Keratinocyte (primary cell): ENCODE measurements at regions not wholly inside any gene's neighbourhood (a gene's known extent, or its start where the extent isn't known, plus 50 kb on each side); places are given as distances from the start of the nearest gene placed in this dataset.

Experiments used
- DNase-seq: peaks from one replicate; pipeline ENCODE4 v3.0.0-alpha.2; 2011; ENCODE audit warnings: low read depth, missing footprints, low spot score
- FAIRE-seq: peaks from 2 replicates; lab custom pipeline; 2011; peaks lifted over from hg19 to GRCh38; lab: Jason Lieb, UNC
- H2AFZ ChIP-seq: 2 replicates; pipeline ENCODE4 v1.6.0; 2012; ENCODE audit warnings: low read length, control low read depth, inconsistent platforms; ENCODE audit not compliant: control insufficient read depth
- H3K27ac ChIP-seq: 2 replicates; pipeline ENCODE4 v1.5.1; 2011; ENCODE audit warnings: low read length; ENCODE audit not compliant: control insufficient read depth, insufficient read depth
- H3K27me3 ChIP-seq: 3 replicates; pipeline ENCODE4 v1.6.0; 2011; ENCODE audit warnings: low read length; ENCODE audit not compliant: control insufficient read depth, insufficient read depth; ENCODE audit errors: extremely low read depth
- H3K36me3 ChIP-seq, 2 experiments: 2 replicates in 1 of 2; 3 replicates in 1 of 2; pipeline ENCODE4 v1.5.1; 2011; ENCODE audit warnings: low read length in 2 of 2, mild to moderate bottlenecking in 1 of 2; ENCODE audit not compliant: control insufficient read depth in 2 of 2, insufficient read depth in 2 of 2; ENCODE audit errors: extremely low read depth in 1 of 2
- H3K4me1 ChIP-seq: 3 replicates; pipeline ENCODE4 v1.5.1; 2011; ENCODE audit warnings: low read length; ENCODE audit not compliant: control insufficient read depth, insufficient read depth; ENCODE audit errors: extremely low read depth
- H3K4me2 ChIP-seq: 3 replicates; pipeline ENCODE4 v1.6.0; 2011; ENCODE audit warnings: low read depth, low read length; ENCODE audit not compliant: control insufficient read depth, insufficient read depth; ENCODE audit errors: extremely low read depth
- H3K4me3 ChIP-seq, 3 experiments: fragments of 200-600 bp in 1 of 3; sonication (generic) in 1 of 3; 2 replicates in 2 of 3; 3 replicates in 1 of 3; pipeline ENCODE4 v1.5.1; 2011 to 2016; ENCODE audit warnings: low read length in 3 of 3, mild to moderate bottlenecking in 3 of 3, control low read depth in 2 of 3, inconsistent platforms in 1 of 3, low read depth in 1 of 3, mixed read lengths in 1 of 3, mixed run types in 1 of 3, moderate library complexity in 1 of 3; ENCODE audit not compliant: control insufficient read depth in 2 of 3, insufficient read depth in 2 of 3; ENCODE audit errors: extremely low read depth in 1 of 3
- H3K79me2 ChIP-seq: 2 replicates; pipeline ENCODE4 v1.6.0; 2012; ENCODE audit warnings: low read length; ENCODE audit not compliant: control insufficient read depth, insufficient read depth
- H3K9ac ChIP-seq: 3 replicates; pipeline ENCODE4 v1.6.0; 2011; ENCODE audit warnings: low read length; ENCODE audit not compliant: control insufficient read depth, insufficient read depth; ENCODE audit errors: extremely low read depth
- H3K9me1 ChIP-seq: 3 replicates; pipeline ENCODE4 v1.6.0; 2011; ENCODE audit warnings: low read length; ENCODE audit not compliant: control insufficient read depth, insufficient read depth; ENCODE audit errors: extremely low read depth
- H3K9me3 ChIP-seq: 2 replicates; pipeline ENCODE4 v1.5.1; 2012; ENCODE audit warnings: low read depth, low read length; ENCODE audit not compliant: control insufficient read depth
- H4K20me1 ChIP-seq: 3 replicates; pipeline ENCODE4 v1.6.0; 2011; ENCODE audit warnings: low read length; ENCODE audit not compliant: control insufficient read depth, insufficient read depth; ENCODE audit errors: extremely low read depth
- CTCF ChIP-seq, 3 experiments: IDR thresholded peaks in 1 of 3; conservative IDR thresholded peaks in 1 of 3; optimal IDR thresholded peaks in 1 of 3; 2 replicates in 2 of 3; 3 replicates in 1 of 3; pipeline versions ENCODE3 to v1.5.1; 2011; ENCODE audit warnings: low read length in 3 of 3, mild to moderate bottlenecking in 3 of 3, moderate library complexity in 2 of 3, control low read depth in 1 of 3, inconsistent platforms in 1 of 3; ENCODE audit not compliant: insufficient read depth in 2 of 3; ENCODE audit errors: extremely low read depth in 1 of 3
- EZH2 ChIP-seq: IDR thresholded peaks from one replicate; pipeline ENCODE4 v1.6.1; 2012; ENCODE audit warnings: inconsistent platforms, mild to moderate bottlenecking, low read length, moderate library complexity
- dilution Hi-C: fragments of 300-500 bp; cut with MboI; formaldehyde crosslinking; loops from one replicate; pipeline ENCODE4 v1.7.0; 2020; ENCODE audit warnings: low sequenced_read_pairs; ENCODE audit not compliant: extremely low pct_ligation_motif_present

DNA sequence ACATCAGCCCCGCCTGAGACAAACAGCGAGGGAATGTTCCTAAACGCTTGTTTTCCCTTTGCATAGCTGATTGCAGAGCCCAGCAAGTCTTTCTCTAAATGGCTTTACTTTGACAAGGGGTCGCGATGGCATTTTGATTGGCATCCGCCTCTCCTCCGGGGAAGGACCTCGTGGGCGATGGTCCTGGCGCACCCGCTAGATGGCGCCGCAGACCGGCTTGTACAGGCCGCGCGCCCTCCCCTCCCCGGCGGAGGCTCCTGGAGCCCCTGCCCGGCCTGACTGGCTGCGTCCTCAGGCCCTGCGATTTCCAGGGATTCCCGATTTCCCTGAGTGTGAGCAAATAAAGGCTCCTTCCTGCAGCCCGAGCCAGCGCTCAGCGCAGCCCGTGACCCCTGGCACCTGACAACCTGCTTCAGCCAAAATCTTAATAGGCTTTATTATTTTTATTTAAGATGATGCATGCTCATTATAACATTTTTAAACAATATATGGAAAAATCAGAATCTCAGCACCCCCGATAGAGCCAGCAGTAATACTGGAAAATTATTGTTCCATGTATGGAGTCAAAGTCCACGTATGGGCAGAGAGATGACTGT lies 468.3 kb downstream of the AACS start:
- Histone ChIP-seq H3K9me3 (no peaks in the 10 kb centered on the region), H3K4me1 (no peaks in the 10 kb centered on the region), H3K9ac (no peak overlapping the region), H2AFZ (no peak overlapping the region), H3K27me3 (no peaks in the 10 kb centered on the region), H4K20me1 (no peaks in the 10 kb centered on the region), H3K4me3 (no peak overlapping the region), H3K4me2 (no peak overlapping the region), H3K9me1 (no peaks in the 10 kb centered on the region), H3K79me2 (no peaks in the 10 kb centered on the region), H3K27ac (no peak overlapping the region), H3K36me3 (no peaks in the 10 kb centered on the region)
- dilution Hi-C loops: no loop called here
- TF ChIP-seq CTCF (optimal IDR thresholded peaks at IDR 0.05 in 1 of 3, IDR thresholded peaks at IDR 0.05 in 1 of 3, conservative IDR thresholded peaks at IDR 0.05 in 1 of 3; ENCODE audit: extremely low read depth in 1 of 3, insufficient read depth in 2 of 3, low read length in 3 of 3) (peak; percentile 16 to 65 (median 24)), EZH2 (no peak)
- FAIRE-seq (no peak), DNase-seq (no peak)

GRCh38 chr12:125538401-125539199 lies 473.4 kb downstream of the AACS start:
- no peak overlapping the region for H2AFZ ChIP-seq
- no peak overlapping the region for H3K9ac ChIP-seq
- DNase-seq (no peak), FAIRE-seq (no peak)
- TF ChIP-seq CTCF (optimal IDR thresholded peaks at IDR 0.05 in 1 of 3, IDR thresholded peaks at IDR 0.05 in 1 of 3, conservative IDR thresholded peaks at IDR 0.05 in 1 of 3; ENCODE audit: extremely low read depth in 1 of 3, insufficient read depth in 2 of 3, low read length in 3 of 3) (no peak), EZH2 (no peak)
- no peaks in the 10 kb centered on the region for H3K79me2 ChIP-seq
- no peaks in the 10 kb centered on the region for H3K4me1 ChIP-seq
- H3K9me3 ChIP-seq: no peaks in the 10 kb centered on the region
- H3K4me3 ChIP-seq: no peak overlapping the region
- H4K20me1 ChIP-seq: no peaks in the 10 kb centered on the region
- H3K36me3 ChIP-seq: no peaks in the 10 kb centered on the region
- no peak overlapping the region for H3K27ac ChIP-seq
- no peaks in the 10 kb centered on the region for H3K27me3 ChIP-seq
- dilution Hi-C loops: no loop called here
- no peak overlapping the region for H3K4me2 ChIP-seq
- no peaks in the 10 kb centered on the region for H3K9me1 ChIP-seq
